ENCODE measurements at regions not wholly inside any gene's neighbourhood (a gene's known extent, or its start where the extent isn't known, plus 50 kb on each side); places are given as distances from the start of the nearest gene placed in this dataset.

DNA sequence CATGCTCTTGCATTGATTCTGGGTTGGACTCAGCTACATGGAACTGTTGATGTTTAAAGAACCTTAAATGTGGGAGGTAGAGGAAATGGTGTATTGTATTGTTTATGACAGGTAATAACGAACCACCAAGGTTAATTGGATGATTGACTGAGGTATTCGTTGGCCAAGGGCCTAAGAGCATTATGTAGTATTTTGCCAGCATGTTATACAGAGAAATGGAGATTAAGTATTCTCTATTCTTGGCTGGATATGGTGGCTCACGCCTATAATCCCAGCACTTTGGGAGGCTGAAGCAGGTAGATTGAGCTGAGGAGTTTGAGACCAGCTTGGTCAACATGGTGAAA lies 59.0 kb upstream of the CDK20 start:
- no peak for DNase-seq

DNA sequence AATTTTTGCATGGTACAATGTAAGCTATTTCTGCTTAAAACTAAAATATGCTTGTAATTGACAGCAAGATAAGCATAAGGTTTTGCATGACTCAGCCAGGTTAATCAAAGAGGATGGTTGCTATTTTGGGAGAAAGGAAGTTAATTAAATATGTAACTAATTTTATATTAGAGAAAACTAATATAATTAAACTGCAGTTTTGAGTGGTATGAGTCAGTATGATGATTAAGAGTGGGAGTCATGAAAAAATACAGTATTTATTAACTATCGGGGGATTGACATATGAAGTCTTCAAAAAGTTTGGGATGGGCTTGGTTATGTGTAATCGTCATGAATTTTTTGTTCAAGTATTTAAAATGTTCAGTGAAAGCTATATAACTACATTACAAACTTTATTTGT lies 54.0 kb upstream of the CDK20 start:
- no peak for DNase-seq

DNA sequence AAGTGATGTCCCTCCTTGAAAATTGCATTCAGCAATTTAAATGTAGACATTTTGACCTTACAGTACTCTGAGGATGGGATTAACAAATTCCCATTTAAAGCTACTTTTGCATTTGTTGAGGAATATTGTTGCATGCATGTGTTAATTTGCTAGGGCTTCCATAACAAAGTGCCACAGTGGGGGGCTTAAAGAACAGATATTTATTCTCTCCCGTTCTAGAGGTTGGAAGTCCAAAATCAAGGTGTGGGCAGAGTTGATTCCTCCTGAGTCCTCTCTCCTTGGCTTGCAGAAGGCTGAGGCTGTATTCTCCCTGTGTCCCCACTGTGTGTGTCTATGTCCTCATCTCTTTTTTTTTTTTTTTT lies 51.8 kb upstream of the CDK20 start:
- no peak for DNase-seq

DNA sequence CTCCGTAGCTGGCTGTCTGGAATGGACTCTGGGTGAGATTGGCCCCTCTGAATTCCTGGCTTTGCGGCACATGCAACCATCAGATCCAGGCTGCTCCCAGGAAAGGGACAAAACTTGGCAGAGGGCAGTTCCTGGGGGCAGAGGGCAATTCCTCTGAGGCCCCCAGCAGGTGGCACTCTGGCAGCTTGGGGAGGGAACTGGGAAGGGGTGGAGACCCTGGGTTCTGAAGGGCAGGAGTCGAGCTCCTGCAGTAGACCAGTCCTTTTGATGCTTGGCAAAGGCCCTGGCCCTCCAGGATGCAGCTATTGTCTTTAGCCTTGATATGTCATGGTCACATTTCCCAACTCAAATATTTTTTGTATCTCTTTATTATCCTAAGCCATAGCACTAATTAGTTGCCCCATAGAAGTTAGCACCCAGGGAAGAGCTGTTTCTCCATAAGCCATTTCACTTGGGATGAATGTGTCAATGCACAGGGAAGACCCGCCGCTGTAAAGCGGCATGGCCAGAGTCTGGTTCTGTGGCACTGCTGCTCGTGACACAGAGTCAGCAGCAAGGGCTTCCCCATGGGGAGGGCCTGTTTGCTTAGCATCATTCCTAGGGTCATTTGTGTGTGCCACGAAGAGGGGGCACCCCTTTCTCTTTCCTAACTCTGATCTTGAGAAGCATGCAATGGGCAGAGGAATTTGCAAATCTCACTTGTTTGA lies 51.2 kb upstream of the CDK20 start:
- DNase-seq = no peak

DNA sequence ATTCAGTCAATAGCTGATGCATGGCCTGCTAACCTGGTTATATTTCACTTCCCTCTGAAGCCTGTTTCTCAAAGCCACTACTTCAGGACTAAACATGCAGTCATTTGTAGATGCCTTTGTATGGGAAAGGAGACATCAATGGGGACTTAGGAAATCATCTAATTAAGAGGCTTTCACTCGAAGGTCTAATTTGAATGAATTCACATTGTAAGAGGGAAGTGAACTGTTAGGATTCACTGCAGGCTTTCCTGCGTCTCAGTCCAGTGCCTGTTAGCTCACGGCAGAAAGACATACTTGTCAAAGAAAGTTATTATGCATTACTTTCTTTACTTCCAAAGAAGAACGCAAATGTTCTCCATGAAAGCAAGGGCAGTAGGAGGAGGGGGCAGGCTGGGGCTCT lies 50.6 kb upstream of the CDK20 start:
- no peak for DNase-seq

Measured in activated CD4-positive, alpha-beta T cell treated with anti-CD3 and anti-CD28 coated beads, Interleukin-10, Interleukin-2, amounts not matched to agents 100 ng/mL and 50 ng/mL, durations not matched to agents 16 hours and 8 hours (primary cell).